ENCODE measurements at regions not wholly inside any gene's neighbourhood (a gene's known extent, or its start where the extent isn't known, plus 50 kb on each side); places are given as distances from the start of the nearest gene placed in this dataset.

DNA sequence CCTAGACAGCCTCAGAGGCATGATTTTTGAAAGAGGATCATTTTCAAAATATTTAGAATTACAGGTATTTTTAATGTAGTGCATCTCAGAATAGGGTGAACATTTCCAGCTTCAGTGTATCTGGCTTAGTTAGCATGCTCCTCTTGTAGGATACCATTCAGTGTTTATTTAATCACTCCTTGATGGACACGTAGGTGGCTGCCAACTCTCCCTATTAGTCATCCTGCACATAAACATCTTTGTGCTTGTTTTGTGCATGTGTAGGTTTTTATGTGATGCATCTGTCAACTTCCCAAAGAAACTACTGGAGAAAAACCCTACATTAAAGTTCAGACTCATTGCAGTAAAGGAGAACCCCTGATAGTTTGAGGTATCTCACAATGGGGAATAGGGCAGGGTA, 52.5 kb upstream of the RBM19 start:
- TF ChIP-seq POLR2A (IDR thresholded peaks at IDR 0.05): no peak
- TF ChIP-seq, protein P1, sequence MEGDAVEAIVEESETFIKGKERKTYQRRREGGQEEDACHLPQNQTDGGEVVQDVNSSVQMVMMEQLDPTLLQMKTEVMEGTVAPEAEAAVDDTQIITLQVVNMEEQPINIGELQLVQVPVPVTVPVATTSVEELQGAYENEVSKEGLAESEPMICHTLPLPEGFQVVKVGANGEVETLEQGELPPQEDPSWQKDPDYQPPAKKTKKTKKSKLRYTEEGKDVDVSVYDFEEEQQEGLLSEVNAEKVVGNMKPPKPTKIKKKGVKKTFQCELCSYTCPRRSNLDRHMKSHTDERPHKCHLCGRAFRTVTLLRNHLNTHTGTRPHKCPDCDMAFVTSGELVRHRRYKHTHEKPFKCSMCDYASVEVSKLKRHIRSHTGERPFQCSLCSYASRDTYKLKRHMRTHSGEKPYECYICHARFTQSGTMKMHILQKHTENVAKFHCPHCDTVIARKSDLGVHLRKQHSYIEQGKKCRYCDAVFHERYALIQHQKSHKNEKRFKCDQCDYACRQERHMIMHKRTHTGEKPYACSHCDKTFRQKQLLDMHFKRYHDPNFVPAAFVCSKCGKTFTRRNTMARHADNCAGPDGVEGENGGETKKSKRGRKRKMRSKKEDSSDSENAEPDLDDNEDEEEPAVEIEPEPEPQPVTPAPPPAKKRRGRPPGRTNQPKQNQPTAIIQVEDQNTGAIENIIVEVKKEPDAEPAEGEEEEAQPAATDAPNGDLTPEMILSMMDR (IDR thresholded peaks at IDR 0.05): no peak

Measured in lower leg skin (tissue), 3 donors.